HuH-7 (cell line): ENCODE measurements at regions not wholly inside any gene's neighbourhood (a gene's known extent, or its start where the extent isn't known, plus 50 kb on each side); places are given as distances from the start of the nearest gene placed in this dataset.
"Not testable (repeated sequence)": the region's sequence is repeated elsewhere in the genome, so short reads cannot be mapped to it uniquely, and the experiment has no call there.

Experiments
- DNase-seq: peaks from one replicate; pipeline ENCODE4 v3.0.0; 2011; ENCODE audit warnings: low spot score

GRCh38 chr21:22020221-22020620, 1022.0 kb downstream of the NCAM2 start:
- DNase-seq: no peak

- DNase-seq: not testable (repeated sequence)
These were observed 1025.7 kb downstream of the NCAM2 start for GRCh38 chr21:22023896-22024295.

GRCh38 chr21:22044431-22044830, 1046.2 kb downstream of the NCAM2 start:
- no peak for DNase-seq

- DNase-seq: no peak
These were observed 1048.4 kb downstream of the NCAM2 start for GRCh38 chr21:22046576-22046975.

GRCh38 chr21:22056904-22057303, 1058.7 kb downstream of the NCAM2 start:
- no peak for DNase-seq

GRCh38 chr21:22062472-22063139, 1064.4 kb downstream of the NCAM2 start:
- DNase-seq: peak; percentile 8

GRCh38 chr21:22063140-22063539, 1064.9 kb downstream of the NCAM2 start:
- DNase-seq: no peak

GRCh38 chr21:22076471-22076870, 1078.3 kb downstream of the NCAM2 start:
- DNase-seq: no peak

- DNase-seq: no peak
These were observed 1085.7 kb downstream of the NCAM2 start for GRCh38 chr21:22083899-22084298.

GRCh38 chr21:22096314-22096713, 1098.1 kb downstream of the NCAM2 start:
- no peak for DNase-seq

GRCh38 chr21:22106720-22107410, 1108.7 kb downstream of the NCAM2 start:
- no peak for DNase-seq

GRCh38 chr21:22115746-22116145, 1117.5 kb downstream of the NCAM2 start:
- no peak for DNase-seq

- DNase-seq: peak; percentile 2
These were observed 1122.5 kb downstream of the NCAM2 start for GRCh38 chr21:22120616-22121266.

- no peak for DNase-seq
These were observed 1127.4 kb downstream of the NCAM2 start for GRCh38 chr21:22125581-22125980.

- DNase-seq: no peak
These were observed 1130.5 kb downstream of the NCAM2 start for GRCh38 chr21:22128671-22129070.

GRCh38 chr21:22132358-22133071, 1134.3 kb downstream of the NCAM2 start:
- no peak for DNase-seq

GRCh38 chr21:22136740-22137139, 1138.5 kb downstream of the NCAM2 start:
- no peak for DNase-seq

- no peak for DNase-seq
These were observed 1140.2 kb downstream of the NCAM2 start for GRCh38 chr21:22138297-22139016.

- no peak for DNase-seq
These were observed 1147.3 kb downstream of the NCAM2 start for GRCh38 chr21:22145545-22145944.

- DNase-seq: no peak
These were observed 1156.5 kb downstream of the NCAM2 start for GRCh38 chr21:22154579-22155274.

- no peak for DNase-seq
These were observed 1166.7 kb downstream of the NCAM2 start for GRCh38 chr21:22164912-22165311.
